MG63 (cell line): ENCODE measurements at regions not wholly inside any gene's neighbourhood (a gene's known extent, or its start where the extent isn't known, plus 50 kb on each side); places are given as distances from the start of the nearest gene placed in this dataset.
"Not testable (repeated sequence)": the region's sequence is repeated elsewhere in the genome, so short reads cannot be mapped to it uniquely, and the experiment has no call there.

Experiments used
- DNase-seq: peaks from one replicate; pipeline ENCODE4 v3.0.0-alpha.2; 2020
- H3K27me3 ChIP-seq: fragments of 250-450 bp; sonication (Bioruptor Pico); 2 replicates; pipeline ENCODE4 v1.5.1; 2020; ENCODE audit warnings: mild to moderate bottlenecking, moderate library complexity
- H3K36me3 ChIP-seq: fragments of 250-450 bp; sonication (Bioruptor Pico); 2 replicates; pipeline ENCODE4 v1.5.1; 2020; ENCODE audit warnings: mild to moderate bottlenecking, moderate library complexity
- H3K4me3 ChIP-seq: fragments of 250-450 bp; sonication (Bioruptor Pico); 2 replicates; pipeline ENCODE4 v1.5.1; 2020; ENCODE audit warnings: mild to moderate bottlenecking, moderate library complexity
- H3K9me3 ChIP-seq: fragments of 250-450 bp; sonication (Bioruptor Pico); 2 replicates; pipeline ENCODE4 v1.5.1; 2020; ENCODE audit warnings: mild to moderate bottlenecking, moderate library complexity

- not testable (repeated sequence) for DNase-seq, H3K9me3 ChIP-seq, H3K4me3 ChIP-seq, H3K27me3 ChIP-seq, H3K36me3 ChIP-seq
These were observed 142.0 kb upstream of the ZNF469 start for GRCh38 chr16:88240776-88241175.

GRCh38 chr16:88241404-88242311, 141.1 kb upstream of the ZNF469 start:
- DNase-seq, H3K4me3 ChIP-seq, H3K9me3 ChIP-seq, H3K36me3 ChIP-seq, H3K27me3 ChIP-seq: not testable (repeated sequence)

DNA sequence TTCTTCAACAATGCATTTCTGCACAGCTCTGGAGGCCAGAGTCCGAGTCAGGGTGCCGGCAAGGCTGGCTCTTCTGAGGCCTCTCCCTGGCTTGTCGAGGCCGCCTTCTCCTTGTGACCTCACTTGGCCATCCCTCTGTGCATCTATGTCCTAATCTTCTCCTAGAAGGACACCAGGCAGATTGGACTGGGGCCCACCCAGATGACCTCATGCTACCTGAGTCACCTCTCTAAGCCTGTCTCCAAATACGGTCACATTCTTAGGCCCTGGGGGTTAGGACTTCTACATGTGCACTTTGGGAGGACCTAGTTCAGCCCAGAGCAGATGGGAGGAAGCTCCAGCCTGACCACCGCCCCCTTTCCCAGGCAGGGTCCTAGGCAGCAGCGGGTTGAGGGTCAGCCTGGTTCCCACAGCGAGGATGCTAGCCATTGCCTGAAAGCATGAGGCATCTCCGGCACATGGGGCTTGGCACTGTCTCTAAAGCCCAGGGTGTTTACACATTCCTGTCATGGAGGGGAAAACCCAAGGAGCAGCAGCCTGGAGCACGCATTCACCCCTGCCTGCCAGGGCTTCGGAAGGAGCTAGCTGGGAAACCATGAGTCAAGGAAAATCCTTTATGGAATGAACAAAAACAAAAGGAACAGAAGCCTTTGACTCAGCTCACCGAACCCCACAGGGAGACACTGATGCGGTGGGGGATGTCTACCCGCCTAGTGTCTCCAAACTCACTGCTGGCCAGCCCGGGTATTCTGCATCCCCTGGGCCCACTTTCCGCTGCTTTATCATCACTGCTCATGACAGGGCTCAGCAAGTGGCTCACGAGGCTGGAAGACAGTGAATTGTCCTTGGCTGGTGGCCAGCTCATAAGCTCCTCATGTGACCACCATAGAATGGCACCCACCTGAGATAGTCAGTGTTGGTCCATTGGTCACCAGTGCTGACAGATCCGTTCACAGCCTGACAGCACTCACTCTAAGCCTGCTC, 140.2 kb upstream of the ZNF469 start:
- H3K36me3 ChIP-seq, H3K4me3 ChIP-seq, H3K9me3 ChIP-seq, H3K27me3 ChIP-seq: not testable (repeated sequence)
- DNase-seq = peak; percentile 93

- H3K36me3 ChIP-seq, DNase-seq, H3K27me3 ChIP-seq, H3K9me3 ChIP-seq, H3K4me3 ChIP-seq: not testable (repeated sequence)
These were observed 138.8 kb upstream of the ZNF469 start for GRCh38 chr16:88243921-88244320.

GRCh38 chr16:88245241-88246081, 137.3 kb upstream of the ZNF469 start:
- H3K27me3 ChIP-seq, H3K36me3 ChIP-seq, H3K4me3 ChIP-seq, H3K9me3 ChIP-seq: not testable (repeated sequence)
- peak; percentile 100 for DNase-seq

DNA sequence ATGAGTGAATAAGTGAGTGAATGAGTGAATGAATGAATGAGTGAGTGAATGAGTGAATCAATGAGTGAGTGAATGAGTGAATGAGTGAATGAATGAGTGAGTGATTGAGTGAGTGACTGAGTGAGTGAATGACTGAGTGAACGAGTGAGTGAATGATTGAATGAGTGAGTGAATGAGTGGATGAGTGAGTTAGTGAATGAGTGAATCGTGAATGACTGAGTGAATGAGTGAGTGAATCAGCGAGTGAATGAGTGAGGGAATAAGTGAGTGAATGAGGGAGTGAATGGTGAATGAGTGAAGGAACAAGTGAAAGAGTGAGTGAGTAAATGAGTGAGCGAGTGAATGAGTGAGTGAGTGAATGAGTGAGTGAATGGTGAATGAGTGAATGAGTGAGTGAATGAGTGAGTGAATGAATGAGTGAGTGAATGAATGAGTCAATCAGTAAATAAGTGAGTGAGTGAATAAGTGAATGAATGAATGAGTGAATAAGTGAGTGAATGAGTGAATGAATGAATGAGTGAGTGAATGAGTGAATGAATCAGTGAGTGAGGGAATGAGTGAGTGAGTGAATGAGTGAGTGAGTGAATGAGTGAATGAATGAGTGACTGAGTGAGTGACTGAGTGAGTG, 135.7 kb upstream of the ZNF469 start:
- H3K4me3 ChIP-seq, H3K36me3 ChIP-seq, H3K9me3 ChIP-seq, H3K27me3 ChIP-seq, DNase-seq: not testable (repeated sequence)

- H3K36me3 ChIP-seq, H3K4me3 ChIP-seq, H3K9me3 ChIP-seq, DNase-seq, H3K27me3 ChIP-seq: not testable (repeated sequence)
These were observed 135.2 kb upstream of the ZNF469 start for GRCh38 chr16:88247583-88247966.

DNA sequence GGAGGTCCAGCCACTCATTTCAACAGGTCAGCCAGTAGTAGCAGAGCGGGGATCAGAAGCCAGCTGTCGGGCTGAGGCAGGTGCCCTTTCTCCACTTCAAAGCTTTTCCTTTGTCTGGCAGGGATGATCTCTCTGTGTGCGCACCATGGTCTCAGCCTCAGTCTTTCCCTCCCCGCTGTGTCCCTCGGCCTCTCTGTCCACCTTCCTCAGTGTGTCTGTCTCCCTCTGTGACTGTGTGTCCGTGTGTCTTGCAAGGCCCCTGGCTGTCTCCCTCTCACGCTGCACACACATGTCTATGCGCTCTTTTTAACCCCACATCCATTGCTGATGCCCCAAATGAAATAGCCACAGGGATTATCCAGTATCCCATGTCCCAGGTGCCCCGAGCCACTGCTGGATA, 134.0 kb upstream of the ZNF469 start:
- H3K9me3 ChIP-seq, H3K27me3 ChIP-seq, H3K4me3 ChIP-seq, DNase-seq, H3K36me3 ChIP-seq: not testable (repeated sequence)

DNA sequence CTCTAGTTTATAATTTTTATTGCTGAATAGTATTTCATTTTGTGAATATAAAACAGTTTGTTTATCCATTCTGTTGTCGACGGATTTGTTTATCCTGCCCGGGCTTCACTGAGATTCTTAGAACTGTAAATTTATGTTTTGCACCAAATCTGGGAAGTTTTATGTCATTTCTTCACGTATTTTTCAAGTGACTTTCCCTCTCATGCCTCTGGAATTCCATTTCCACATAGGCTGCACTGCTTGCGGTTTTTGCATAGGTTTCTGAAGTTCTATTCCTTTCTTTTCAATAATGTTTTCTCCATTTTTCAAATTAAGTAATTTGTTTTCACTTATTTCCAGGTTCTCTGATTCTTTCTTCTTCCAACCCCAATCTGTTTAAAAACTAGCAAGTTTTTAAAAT, 132.4 kb upstream of the ZNF469 start:
- H3K4me3 ChIP-seq, H3K9me3 ChIP-seq, H3K27me3 ChIP-seq, H3K36me3 ChIP-seq, DNase-seq: not testable (repeated sequence)

GRCh38 chr16:88252057-88252794, 130.5 kb upstream of the ZNF469 start:
- H3K9me3 ChIP-seq, H3K27me3 ChIP-seq, H3K4me3 ChIP-seq, DNase-seq, H3K36me3 ChIP-seq: not testable (repeated sequence)

DNA sequence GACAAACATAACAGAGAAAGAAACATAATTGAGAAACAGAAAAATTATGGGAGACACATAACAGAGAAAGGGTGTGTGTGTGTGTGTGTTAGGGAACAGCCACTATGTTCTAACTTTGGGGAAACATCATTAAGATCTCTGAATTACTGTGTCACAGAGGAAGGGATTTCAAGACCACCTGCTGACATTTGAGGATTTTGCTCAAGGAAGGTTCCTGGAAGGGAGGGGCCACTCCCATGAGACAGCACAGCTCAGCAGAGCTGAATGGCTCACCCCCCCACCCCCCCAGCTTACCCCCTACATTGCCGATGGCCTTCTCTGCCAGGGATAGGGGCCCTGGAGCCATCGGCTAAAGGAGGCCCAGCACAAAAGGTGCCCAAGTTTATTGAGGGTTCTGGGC, 124.6 kb upstream of the ZNF469 start:
- not testable (repeated sequence) for H3K9me3 ChIP-seq, H3K27me3 ChIP-seq, DNase-seq, H3K4me3 ChIP-seq, H3K36me3 ChIP-seq

- not testable (repeated sequence) for H3K27me3 ChIP-seq, H3K9me3 ChIP-seq, H3K36me3 ChIP-seq, DNase-seq, H3K4me3 ChIP-seq
These were observed 123.8 kb upstream of the ZNF469 start for GRCh38 chr16:88258764-88259525.

DNA sequence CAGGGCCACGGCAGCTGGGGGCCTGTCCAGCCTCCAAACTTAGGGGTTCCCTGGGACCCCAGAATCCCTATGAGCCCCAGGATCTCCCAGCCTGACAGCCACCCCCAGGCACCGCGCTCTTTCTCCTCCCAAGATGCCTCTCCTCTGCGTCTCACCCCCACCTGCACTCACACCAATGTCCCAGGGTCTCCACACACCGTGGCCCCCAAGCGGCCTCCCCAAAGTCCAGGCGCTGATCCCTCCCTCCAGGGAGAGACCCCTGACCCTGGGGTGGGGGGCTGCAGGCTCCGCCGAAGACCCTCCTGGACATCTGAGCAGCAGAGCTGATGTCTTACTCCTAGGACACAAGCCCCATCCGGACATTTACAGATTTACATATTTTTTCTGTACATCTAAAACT, 123.2 kb upstream of the ZNF469 start:
- not testable (repeated sequence) for H3K4me3 ChIP-seq, H3K9me3 ChIP-seq, H3K36me3 ChIP-seq, DNase-seq, H3K27me3 ChIP-seq

DNA sequence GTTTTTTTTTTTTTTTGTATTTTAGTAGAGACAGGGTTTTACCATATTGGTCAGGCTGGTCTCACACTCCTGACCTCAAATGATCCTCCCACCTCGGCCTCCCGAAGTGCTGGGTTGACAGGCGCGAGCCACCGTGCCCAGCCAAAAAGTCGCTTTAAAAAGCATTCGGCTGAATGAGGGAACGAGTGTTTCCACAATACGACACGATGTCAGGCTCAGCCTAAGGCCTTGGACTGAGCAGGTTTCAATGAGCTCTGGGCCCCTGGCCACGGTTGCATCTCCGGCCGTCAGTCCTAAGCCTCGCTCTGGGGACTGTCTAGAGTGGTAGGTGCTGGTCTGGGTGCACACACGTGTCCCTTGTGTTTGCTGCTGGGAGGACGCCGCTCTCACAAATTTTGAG, 122.6 kb upstream of the ZNF469 start:
- not testable (repeated sequence) for H3K4me3 ChIP-seq, H3K9me3 ChIP-seq, H3K27me3 ChIP-seq, DNase-seq, H3K36me3 ChIP-seq
